Hematopoietic multipotent progenitor cell treated with erythropoietin and hydrocortisone succinate and interleukin-3 and kit ligand, for 15 days (in vitro differentiated cells): ENCODE measurements at regions not wholly inside any gene's neighbourhood (a gene's known extent, or its start where the extent isn't known, plus 50 kb on each side); places are given as distances from the start of the nearest gene placed in this dataset.

Source experiments
- DNase-seq: peaks from one replicate; pipeline ENCODE4 v3.0.0-alpha.2; 2015; ENCODE audit warnings: low spot score

DNA sequence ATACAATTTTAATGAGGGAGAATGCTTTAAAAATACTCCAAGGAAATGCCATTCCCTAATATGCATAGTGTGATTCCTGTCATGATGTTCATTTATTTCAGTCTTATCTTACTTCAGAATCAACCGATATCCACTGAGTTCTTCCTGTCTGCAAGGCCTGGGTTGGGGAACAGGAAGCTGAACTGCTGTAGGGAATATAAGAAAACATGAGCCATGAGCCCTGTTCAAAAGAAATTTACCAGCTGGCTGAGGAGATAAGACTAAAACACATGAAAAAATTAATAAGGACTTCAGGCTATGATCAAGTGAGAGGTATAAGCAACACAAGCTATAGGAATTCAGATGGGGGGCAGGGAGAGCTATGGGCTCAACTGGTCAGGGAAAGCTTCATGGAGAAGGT lies 184.7 kb downstream of the PLPP4 start:
- DNase-seq, result no peak

DNA sequence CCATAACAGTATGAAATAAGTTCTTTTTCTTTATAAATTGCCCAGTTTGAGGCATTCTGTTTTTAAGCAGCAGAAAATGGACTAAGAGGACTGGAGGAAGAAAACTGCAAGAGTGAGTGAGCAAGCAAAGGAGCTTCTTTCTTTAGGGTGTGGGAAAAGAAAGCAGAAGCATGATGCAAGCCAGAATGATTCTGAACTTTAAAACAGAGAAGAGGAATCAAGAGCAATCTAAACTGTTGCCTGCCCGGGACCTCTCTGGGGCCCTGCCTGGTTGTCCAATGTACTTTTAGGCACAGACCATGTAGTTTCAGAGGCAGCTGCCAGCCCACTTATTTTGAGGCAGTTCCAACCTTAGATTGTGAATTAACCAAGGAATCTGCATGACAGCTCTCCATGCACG lies 186.3 kb downstream of the PLPP4 start:
- DNase-seq, result no peak

DNA sequence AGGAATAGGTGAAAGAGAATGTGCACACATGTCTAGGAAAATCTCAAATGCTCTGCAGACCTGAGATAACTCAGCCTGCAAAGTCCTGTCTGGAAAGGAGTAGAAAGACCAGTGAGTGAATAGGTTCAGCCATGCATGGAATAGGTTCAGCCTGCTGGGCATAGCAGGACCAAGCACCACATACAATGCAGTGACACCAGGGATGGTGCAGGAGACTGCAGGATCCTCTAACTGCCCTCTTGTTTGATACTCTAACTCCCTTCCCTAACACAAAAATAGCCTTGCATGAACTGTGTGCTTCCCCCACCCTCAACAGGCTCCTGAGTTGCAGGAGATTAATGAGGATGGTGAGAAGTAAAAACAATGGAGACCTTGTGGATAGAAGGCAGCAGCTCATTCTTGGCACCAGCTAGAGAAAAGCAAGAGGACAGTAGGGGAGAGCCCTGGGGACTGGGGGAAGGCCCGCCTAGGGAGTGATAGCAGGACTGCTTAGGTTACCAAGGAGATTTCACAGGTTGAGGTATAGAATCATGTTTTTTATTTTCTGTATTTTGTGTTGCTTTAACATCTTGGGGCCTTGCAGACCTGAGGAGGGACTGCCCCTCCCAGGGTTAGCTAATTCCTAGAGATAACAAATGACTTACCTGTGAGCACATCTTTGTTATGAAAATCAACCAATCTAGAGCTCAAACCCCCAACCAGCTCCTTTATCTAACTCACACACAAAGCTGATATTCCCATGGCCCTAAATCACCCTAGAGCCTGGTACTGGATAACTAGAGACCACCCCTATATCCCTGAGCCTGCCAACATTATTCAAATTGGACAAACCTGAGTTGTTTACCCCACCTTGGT lies 187.8 kb downstream of the PLPP4 start:
- DNase-seq, result no peak

DNA sequence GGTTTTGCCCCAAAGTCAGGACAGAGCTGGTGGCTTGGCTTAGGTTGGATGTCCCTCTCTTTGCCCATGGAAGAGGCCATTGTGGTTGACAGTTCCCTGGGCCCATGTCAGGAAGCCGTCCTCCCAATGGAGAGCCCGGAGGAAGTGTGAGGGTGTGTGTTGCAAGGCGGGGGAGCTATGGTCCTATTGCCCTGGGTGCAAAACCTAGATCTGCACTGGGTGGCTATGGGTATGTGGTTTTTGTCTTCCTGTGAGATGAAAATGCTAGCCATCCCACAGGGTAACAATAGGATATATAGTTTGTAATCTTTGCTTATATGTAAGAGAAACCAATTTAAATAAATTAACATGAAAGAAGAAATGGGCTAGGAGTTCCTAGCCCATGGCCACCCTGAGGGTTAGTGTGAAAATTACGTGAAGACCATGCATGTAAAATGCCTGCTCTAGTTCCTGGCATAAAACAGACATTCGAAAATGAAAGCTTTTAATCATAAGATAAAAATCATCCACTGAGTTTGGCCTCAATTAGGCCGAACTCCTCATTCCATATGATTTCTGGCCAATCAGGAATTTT lies 189.2 kb downstream of the PLPP4 start:
- no peak for DNase-seq

DNA sequence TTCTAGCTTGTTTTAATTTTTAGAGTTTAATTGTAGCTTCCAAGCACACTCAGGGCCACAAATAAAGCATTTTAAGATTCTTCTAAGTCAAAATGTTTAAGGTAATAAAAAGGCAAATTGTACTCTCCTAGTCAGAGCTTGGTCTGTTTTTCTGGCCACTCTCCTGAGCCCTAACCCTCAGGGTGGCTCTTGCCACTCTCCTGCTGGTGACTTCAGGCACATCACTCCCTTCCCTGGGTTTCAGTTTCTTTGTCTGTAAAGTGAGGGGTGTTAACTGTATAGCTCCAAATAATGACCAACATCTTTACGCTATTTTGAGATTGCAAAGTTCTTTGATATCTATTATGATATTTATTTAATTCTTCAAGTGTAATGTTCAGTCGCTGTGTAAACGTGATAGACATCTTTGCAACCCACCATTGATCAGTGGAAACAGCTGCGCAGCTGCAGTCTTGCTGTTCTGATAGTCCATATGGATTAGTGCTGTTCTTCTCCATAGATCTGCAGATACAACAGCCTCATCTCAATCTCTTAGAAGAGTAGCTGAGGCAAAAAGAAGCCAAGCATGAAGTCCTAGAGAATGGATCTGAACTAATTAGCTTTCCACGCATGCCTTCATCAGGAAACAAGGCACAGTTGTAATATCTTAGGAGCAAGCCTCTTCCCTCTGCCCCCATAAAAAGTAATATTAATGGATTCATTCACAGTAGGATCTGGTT lies 189.9 kb downstream of the PLPP4 start:
- no peak for DNase-seq

DNA sequence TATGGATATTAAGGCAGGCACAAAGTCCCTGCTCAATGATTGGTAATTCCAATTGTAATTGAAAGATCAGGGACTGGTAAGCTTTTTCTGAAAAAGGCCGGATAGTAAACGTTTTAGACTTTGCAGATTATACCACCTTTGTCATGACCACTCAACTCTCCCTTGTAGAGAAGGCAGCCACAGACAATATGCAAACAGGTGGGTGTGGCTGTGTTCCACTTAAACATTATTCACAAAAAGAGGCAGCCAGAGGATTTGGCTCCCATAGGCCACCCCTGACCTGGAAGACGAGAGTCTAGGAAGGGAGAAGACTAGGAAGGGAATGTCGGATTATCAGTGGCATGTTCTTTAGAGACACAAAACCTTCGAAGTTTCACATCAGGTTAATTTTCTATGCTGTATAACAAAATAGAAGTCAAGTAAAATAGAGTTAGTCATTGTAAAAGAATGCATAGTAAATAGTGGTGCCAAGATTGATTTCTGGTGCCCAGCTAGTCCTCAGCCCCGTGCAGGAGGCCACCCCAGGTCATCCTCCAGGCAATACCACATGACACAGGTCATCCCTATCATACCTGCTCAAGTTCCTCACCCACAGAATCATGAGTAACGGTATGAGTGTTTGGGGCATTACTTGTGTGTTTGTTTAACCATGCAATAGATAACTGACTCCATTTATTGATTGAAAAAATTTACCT lies 193.8 kb downstream of the PLPP4 start:
- DNase-seq, result no peak

DNA sequence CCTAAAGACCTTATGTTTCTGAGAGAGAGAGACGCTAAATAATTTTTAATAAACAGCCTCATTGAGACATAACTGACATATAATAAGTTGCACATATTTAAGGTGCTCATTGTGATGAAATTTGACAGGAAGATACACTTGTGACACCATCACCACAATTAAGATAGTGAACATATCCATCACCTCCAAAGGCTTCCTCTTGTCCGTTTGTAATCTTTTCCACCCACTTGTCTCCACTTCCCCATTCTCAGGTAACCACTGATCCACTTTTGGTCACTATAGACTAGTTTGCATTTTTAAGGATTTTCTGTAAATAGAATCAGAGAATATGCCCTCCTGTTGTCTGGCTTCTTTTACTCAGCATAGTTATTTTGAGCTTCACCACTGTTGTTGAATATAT lies 195.1 kb upstream of the WDR11 start:
- no peak for DNase-seq

DNA sequence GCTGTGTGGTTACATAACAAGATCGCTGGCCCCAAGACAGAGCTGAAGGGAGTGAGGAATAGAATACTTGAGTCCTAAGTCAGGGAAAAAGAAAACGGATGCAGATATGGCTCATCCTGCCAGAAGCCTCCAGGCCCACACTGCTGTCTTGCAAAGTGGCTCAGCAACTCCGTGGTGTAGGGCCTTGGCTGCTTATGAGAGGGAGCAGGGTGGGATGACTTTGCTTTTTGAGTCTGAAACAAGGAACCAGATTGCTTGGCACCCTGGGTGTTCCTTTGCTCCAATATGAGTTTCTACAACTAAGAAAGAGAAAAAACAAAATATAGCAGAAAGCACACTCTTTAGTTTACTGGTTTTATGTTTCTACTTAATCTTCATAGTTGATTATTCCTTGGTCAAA lies 193.8 kb upstream of the WDR11 start:
- no peak for DNase-seq

DNA sequence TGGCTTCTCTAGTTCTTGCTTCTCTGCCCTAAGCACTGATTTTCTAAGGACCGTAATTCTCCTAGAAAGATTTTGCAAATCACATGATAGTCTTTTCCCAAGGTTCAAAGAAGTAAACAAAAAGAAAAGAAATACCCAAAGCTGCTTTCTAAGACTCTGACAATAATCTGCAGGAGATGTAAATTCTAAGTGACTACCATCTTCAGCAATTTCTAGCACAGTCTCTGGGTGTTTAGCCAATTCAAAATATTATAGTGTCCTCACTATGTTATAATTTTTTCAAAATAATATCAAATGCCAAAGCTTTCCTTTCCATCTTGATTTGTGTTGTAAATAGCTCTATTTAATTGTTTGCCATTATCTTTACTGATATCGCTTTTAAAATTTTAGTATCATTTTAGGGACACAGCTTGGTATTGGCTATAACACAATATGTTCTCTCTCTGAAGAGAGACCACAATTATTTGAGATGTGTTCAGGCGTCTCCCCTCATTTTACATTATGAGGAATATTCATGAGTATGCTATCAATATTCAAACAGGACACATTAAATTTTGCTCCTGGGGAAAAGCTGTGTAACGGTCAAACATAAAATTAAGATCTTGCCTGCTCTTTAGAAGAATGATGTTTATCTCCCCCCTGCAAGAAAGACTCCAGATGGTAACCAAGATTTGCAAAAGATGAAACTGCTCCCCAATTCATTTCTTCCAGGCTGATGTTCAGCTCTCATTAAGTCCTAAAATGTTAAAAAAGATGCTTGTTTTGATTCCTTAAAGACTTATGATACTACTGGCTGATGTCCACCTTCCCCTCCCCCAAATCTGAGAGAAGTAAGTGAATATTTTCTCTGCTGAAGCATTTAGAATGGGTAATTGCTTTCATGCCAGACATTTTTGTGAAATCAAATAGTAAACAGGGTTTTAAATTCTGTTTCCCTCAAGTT lies 191.9 kb upstream of the WDR11 start:
- no peak for DNase-seq

DNA sequence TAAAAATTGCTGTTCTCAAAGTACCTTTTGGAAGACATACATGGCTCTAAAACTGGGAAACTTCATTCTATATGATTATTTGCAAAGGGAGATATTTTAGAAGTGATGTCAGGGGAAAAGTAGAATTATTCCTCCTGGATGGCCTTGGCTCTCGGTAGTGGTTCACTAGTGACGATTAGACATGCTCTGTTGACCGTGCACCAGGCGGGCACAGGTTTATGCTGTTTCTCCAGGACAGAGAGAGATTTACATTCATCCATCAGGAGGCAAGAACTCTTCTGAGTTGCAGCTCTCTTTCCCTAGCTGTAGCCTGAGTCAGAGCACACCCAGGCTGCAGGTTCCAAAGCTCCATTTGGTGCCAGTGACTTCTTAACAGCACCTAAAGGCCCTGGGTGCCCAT lies 184.9 kb upstream of the WDR11 start:
- no peak for DNase-seq

DNA sequence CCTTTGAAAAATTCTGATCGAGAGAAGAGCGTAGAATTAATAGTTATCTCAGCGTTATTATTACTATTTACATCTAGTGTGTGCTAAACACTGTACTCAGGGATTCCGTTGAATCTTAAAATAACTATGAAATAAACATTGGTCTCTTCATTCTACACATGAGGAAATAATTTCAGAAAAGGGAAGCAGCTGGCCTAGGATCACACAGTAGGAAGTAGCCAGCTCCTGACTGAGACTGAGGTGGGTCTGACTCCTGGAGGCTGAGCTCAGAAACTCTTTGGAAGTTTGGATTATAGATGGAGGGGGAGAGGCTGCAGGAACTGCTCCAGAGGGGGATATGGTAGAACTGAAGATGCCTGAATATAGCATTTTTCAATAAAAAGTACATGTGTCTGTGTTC lies 183.9 kb upstream of the WDR11 start:
- DNase-seq, result no peak

DNA sequence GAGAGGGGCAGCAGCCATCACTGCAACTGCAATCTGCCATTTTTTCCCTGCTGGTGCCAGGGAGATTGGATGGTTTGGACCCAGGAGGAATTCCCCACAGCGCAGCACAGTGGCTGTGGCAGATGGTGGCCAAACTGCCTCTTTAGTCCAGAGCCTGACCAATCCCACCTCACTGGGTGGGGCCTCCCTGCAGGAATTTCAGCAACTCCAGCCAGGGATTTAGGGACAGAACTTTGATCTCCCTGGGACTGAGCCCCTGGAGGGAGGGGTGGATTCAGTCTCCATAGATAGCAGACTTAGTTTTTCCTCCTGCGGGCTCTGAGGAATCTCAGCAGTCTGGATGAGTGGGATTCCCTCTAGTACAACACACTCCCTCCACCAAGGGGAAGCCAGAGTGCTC lies 179.7 kb upstream of the WDR11 start:
- no peak for DNase-seq

DNA sequence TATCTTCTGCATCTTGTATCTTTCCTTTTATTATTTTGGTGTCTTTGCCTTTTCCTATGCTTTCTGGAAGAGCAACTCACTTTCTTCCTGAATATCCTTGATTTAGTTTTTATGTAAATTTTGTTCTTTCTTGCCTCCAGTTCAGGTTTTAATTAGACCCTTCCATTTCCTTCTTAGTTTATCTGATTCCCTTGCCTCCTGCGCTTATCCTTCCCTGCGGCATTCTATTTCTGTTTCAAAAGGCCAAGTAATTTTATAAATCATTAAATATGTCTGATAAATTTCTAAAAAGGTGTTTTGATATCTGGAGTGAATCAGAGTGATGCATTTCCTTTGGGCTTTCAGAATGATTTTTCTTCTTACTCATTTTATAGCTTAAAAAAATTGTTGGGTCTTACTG lies 167.7 kb upstream of the WDR11 start:
- no peak for DNase-seq

DNA sequence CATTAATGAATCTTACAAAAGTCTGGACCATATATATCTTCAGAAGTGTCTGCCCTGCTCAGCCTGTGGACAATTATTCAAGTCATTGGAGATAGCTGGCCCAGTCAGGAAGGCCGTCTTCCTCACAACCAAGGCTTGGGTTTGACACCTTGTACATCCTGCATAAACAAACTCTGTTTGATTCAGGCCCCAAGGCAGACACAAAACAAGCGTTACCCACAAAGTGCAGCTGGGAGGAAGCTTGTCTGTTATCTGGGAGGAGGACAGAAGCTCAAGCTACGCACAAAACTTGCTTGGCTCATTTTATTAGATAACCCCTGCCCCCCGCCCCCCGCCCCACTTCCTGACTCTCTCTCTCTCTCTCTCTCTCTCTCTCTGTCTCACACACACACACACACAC lies 166.9 kb upstream of the WDR11 start:
- DNase-seq, result no peak

DNA sequence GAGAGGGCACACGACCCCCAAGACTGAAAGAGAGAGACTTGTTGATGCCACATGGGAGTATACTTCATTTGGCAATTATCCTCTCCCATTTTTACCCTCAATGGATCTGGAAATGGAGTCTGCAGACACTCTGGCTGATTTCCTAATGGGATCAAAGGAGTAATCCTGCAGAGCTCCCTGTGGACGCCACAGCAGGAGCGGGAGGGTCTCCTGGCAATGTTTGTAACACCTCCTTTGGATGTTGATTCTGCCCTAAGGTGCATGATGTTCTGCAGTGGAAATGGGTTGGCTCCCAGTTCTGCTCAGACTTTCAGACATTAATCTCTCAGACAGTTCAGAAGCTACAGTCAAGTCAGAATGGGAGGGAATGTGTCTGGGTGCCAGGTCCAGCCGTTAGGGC lies 166.0 kb upstream of the WDR11 start:
- no peak for DNase-seq

DNA sequence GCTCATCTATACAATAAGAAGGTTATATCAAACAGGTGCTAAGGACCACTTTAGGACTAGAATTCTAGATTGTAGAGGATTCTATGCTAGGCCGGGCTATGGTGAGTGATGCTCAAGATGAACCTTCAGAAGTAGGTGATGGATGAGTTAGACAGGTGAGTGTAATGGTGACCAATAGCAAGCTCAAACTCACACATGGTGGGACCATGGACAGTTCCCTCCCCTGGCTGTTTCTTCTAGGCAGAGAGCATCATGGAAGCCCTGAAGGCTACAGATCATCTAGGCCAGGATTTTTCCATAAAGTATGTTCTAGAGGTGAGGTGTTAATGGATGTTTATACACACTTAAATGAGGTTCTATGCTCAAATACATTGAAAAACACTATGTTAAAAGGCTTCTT lies 162.2 kb upstream of the WDR11 start:
- no peak for DNase-seq

DNA sequence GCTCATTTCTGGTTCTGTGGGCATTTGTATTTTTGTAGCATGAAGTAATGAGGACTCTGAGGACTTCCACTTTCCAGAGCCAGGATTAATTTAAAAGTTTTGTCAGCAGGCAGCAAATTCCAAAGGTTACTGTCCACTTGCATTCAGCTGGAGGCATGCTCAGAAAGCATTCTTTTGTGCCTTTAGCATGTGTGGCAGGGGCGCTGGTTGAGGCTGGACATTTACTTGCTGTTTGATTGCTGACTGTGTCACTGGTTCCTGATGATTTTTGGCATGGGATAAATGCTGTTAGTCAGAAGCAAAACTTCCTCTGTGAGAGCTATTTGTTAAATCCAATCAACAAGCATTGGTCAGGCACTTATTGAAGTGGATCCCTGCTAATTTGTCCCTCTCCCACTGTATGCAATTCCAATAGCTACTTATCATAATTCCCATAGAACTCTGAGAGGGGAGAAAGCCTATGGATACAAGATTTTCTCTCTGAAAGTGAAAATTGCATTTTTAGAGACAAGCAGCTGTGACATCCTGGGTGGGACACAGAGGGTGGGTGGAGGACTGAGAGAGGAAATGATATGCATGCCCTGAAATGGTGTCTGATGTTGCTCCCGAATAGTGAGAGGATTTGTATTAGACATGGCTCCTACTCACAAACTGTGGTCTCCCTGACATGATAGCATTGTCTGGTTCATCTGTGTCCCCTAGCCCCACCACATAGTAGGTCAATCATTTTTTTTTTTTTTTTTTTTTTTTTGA lies 161.2 kb upstream of the WDR11 start:
- no peak for DNase-seq

DNA sequence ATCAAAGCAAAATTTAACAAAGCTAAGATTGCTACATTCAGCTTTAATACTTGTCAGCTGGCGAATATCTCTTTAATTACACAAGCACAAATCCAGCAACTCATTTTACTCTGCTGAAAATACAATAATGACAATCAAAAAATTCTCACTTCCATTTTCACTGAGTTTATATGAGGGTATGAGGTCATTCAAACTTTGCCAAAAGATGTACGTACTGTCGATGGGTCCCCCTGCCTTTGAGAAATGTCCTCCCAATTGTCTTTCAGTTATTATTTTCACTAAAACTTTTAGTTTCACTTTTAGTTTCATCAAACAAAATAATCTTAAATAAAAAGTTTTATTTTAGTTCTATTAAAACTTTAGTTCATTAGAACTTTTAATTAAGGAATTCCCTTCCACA lies 159.5 kb upstream of the WDR11 start:
- no peak for DNase-seq

DNA sequence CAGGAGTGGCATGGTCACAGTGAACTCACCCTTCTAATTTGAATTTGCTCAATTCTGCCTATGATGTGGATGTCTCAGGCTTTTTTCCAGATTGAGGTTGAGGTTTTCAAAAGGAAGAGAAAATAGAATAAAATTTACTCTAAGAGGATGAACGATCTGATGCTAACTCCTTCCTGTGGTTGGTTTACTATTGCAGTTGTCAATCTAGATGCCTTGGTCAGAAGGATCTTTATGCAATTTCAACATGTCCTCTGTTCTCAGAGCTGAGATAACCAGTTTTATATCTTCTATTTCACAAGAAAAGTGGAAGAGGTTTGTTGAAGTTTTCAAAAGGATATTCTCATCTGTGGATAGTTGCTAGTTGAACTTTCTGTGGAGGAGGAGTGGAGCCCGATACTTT lies 150.7 kb upstream of the WDR11 start:
- DNase-seq, result no peak

DNA sequence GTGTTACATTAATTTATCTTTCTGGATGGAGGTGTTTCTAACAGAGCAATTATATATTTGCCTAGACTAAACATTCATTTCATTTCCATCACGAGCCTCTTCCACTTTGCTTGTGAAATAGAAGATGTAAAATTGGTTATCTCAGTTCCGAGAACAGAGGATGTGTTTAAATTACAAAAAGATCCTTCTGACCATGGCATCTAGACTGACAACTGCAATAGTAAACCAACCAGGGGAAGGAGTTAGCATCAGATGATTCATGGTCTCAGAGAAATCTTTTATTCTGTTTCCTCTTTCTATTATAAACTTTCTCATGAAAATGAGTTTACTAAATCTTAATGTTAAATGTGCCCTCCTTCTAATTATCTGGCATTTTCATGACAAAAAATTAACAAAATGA lies 149.8 kb upstream of the WDR11 start:
- no peak for DNase-seq

DNA sequence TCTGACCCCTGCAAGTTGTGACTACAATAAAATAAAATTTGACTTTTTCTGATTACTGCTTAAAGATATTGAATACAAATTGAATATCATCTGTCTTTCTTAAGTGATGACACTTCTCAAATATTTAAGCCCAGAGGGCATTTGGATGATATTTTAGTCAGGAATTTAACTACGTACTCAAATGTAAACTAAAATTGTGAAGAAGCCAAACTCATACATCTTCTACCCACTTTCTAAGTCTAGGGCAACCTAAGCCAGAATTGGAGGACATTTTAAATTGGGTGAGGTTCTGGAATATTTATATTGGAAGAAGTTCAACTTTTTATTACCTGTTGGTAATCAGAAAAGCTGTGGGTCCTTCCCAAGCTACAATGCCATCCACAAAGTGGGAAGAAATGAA lies 149.1 kb upstream of the WDR11 start:
- no peak for DNase-seq
